Embryonic facial prominence (tissue), 1 donor: ENCODE measurements at regions not wholly inside any gene's neighbourhood (a gene's known extent, or its start where the extent isn't known, plus 50 kb on each side); places are given as distances from the start of the nearest gene placed in this dataset.

Experiments
- DNase-seq: peaks from one replicate; pipeline ENCODE4 v3.0.0-alpha.2; 2016; ENCODE audit errors: extremely low spot score

DNA sequence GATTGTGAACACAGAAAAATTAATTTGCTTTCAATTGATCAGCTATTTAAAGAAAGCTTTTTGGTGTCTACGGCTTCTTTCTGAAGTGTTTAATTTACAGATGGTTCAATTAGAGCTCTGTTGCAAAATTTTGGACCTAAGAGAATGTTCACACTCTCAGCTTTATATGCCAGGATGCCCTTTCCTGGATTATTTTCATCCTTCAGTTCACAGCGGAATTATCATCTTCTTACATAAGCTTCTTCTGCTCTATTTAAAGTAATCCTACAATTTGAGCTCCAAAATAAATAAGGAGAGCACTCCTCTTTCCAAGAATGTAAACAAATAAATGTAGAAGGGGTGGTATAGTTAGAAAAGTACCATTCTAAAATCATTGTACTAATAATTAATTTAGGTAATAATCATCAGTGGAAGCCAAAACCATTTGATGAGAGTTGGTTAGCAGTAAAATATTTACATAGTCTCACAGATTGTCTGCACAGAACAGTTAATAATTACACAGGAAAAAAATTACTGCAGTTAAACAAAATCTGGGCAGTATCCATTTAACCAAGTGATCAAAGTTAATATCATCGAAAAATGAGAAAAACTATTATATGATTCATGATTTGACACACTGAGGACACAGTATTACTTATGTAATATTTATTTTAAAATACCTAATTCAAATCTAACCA is 298.0 kb upstream of the TMEM229A start:
- DNase-seq, result no peak

DNA sequence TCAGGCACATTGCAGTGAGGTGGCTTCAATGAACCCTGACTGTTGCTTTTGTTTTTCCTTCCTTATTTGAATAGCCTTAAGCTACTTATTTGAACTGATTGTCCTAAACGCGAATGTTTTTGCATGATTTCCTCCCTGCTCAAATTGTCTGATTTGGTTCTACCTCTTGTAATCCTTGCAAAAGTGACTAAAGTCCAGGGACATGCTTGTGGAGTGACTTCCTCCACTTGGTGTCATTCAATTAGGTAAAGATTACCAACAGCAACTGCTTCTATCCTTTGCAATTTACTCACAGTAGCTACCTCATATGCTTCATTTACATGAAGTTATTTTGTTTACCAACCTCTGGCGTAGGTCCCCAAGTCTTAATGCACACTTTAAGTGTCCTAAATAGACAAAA is 295.9 kb upstream of the TMEM229A start:
- no peak for DNase-seq

DNA sequence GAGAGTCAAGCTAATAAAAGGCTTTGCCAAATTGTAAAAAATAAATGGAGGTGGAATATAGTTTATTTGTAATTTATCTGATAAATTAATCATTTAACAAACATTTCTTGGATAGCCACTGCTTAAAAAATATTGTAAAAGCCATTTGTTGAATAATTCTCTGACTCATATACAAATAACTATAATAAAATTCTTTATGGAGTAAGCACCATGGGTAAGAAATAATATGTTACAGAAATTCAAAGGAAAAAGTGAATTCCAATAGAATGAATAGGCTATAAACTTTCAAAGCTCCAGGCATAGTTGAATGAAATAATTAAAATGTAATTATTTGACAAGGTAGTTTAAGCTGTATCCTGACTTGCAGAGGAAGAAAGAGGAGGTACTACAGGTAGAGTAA is 291.4 kb upstream of the TMEM229A start:
- no peak for DNase-seq

DNA sequence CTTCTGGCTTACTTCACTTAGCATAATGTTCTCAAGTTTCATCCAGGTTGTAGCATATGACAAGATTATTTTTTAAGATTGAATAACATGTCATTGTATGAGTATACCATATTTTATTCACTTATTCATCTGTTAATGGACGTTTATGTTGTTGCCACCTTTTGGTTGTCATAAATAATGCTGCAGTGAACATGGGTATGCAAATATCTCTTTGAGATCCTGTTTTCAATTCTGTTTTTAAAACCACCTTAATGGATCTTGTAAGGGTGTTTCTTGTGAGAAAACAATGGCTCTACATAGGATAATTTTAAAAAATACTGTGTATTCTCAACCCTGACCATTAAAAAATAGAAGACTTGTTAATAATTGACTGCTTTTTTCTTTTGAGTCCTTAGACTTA is 290.7 kb upstream of the TMEM229A start:
- DNase-seq, result no peak

DNA sequence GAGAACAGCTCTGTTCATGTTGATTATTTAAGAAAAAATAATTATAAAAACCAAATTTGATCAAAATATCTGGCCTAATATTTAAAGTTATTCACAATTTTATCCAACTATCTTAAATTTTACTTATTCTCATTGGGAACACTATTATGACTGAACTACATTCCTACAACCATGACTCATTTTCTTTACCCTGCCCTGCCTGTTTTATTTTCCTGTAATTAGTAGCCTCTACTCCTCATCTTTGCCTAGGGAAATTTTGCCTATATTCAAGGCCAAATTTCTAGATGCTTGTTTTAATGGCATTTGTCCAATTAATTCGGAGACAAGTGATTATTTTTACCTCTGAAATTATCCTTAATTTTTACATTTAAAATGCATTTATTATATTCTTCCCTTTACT is 289.7 kb upstream of the TMEM229A start:
- no peak for DNase-seq

DNA sequence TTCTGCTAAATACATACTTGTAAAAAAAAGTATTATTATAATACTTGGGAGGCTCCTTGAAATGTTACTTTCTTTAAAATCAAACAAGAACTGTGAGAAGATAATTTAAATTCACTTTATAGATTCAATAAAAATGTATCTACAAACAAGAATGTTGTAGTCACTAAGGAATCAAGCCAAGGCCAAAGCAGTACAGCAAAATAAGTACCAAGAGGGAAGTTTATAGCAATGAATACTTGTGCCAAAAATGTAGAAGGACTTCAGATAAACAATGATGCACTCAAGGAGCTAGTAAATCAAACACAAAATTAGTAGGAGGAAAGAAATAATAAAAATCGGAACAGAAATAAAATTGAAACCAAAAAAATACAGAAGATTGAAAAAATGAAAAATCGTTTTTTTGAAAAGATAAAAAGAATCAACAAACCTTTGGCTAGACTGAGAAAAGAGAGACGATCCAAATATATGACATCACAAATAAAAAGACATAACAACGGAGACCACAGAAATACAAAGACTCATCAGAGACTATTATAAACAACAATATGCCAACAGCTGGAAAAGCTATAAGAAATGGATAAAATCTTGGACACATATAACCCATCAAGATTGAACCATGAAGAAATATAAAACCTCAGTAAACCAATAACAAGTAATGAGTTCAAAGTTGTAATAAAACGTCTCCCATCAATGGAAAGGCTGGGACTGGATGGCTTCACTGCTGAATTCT is 286.0 kb upstream of the TMEM229A start:
- no peak for DNase-seq

DNA sequence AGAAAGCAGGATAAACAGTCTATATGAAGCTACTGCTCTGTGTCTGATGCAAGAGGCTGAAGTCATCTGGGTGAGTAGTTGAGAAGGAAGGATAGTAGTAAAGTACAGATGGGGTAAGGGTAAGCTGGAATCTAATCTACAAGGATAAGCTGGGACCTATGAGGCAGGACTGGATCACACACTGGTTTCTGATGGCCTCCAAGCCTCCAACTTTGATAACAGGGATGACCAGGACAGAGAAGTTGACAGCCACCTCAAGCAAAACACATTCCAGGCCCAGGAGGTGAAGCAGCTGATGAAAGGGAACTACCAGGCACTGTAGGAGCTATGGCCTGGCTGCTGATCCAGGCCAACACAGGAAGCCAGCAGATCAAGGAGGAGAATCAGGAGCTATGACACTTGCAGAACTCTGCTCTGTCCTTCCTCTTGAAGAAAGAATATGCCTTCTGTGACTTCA is 278.1 kb upstream of the TMEM229A start:
- no peak for DNase-seq

DNA sequence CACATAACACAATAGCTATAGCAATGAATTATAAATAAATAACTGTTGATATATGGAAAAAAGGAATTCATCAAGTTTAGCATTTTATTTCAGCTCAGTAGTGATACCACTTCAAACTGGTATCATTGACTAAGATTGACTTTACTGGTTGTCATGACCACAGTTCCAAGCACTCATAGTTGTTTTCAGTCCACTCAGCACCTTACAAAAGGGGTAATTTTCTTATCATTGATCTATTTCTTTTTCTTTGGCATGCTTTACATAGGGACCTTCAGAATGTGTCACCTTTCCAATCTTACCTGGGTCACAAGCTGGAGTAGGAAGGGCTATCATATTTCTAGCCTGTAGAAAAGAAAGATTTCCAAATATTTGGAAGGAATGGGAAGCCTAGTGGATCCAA is 275.5 kb upstream of the TMEM229A start:
- DNase-seq, result no peak

DNA sequence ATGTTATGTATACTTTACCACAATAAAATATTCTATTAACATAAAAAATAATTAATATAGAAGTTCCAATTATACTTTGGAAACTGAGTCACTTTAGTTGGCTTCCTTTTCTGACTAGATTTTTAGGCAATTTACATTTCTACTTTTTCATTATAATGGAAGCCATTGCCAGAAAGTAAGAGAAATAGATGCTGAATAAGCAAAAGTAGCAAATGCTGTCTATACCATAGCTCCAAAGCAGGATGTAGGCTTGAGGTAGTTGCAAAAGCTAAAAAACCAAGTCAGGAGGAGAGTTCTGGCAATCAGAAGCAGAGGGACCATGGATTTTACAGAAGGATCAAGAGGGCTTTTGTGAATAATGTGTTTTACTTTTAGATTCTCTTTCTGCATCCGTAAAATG is 262.4 kb upstream of the TMEM229A start:
- DNase-seq, result no peak

DNA sequence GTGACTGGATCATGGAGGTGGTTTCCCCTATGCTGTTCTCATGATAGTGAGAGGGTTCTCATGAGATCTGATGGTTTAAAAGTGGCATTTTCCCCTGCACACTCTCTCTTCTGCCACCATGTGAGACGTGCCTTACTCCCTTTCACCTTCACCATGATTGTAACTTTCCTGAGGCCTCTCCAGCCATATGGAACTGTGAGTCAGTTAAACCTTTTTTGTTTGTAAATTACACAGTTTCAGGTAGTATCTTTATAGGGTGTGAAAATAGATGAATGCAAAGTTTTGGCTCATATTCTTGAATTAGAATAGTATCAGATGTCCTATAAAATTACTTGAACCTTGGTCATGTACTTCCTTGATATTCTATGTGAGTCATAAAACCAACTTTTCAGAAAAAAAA is 252.1 kb upstream of the TMEM229A start:
- DNase-seq, result no peak

DNA sequence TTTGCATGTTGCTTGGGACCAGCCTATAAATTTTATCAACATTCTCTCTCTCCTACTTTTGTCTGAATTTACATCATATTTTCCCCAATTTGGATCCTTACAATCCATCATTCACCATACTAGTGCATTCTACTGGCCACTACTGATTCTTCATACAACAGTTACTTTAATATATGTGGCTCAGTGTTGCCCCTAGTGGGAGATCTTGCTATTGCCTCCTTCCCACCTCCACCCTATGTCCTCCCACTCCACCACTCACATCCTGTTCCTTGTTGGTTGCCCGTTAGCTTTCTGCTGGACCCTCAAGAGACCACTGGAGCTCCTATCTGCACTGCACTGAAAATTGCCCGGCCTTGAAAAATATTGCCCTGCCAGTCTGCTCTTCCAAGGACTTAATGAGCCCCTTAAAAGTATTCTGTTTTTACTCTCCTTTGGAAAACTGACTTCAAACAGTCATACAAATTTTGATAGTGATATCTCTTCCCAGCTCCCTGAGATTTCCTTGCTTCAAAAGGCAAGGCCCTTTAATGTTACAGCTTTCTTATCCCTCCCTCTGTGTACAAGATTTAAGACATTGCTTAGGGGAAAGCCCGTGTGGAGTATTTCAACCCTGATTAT is 243.2 kb upstream of the TMEM229A start:
- DNase-seq, result no peak

DNA sequence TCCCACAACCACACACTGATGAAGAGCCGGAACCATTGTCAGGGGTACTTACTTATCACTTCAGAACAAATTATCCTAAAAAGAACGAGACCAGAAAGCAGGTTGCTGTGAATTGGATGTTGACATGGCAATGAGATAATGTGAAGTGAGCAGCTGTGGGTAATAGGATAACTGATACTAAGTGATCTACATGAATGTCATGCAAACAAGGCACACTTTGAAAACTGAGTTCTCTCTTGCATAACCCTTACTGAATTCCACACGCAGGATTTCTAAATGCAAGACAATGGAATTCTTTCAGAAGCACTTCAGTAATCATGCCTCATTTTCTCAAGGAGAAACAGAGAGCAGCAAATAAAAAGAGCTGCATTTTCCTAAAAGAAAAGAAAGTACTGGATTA is 242.5 kb upstream of the TMEM229A start:
- DNase-seq, result no peak

DNA sequence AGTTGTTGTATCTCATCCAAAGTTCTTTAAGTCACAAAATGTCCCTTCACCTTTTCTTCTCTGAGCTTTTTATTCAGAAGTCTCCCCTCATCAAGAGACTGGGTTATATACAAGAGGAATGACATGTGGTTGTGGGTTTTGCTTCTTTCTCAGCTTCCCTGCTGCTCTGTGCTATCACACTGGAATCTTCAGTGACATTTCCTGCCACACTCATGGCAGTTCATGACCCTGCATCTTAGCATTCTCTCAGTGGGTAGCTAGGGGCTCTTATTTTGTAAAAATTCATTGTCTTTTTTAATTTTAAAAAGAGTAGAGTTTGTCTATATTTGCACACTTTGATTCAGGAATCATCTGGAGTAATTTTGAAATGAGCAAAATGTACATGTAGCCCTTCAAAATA is 236.9 kb upstream of the TMEM229A start:
- DNase-seq, result no peak

DNA sequence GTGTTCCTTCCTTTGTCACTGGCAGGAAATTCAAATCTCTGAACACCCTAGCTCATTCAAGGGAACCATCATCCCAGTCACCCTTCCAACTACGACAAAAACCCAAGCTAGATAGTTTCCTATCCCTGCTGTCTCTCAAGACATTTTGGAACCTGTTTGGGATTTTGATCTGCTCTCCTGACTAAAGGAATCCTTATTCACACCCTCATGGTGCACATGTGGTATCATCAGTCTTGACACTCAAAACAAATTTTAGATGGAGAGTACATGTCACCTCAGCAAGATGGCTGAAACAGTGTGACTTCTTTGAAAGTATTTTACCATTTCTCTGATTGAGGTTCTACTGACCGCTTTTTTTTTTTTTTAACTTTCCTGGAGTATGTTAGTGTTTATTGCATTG is 234.3 kb upstream of the TMEM229A start:
- DNase-seq, result no peak

DNA sequence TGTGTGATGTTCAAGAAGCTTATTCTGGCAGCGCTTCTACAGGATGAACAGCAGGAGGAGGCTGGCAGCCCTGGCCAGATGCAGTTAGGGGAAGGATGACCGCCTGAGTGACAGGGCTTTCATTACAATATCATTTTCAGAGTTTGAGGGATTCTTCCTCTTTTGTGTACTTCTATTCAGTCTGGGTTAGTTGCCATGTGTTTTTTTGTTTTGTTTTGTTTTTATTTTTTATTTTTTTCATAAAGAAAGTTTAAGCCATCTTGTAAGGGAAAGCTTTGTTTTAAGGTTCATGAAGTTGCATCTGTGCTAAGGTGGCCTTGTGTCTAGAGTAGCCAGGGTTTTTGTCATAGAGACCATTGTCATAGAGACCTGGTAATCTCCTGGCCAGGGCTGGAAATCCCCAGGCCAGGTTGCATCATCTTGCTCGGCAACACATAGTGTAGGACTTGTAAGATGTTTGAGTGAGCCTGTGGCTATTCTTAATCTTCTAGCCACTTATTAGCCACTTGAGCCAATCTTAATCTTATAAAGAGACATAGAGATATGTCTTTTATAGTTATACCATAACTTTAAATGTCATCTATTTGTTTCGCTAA is 230.5 kb upstream of the TMEM229A start:
- DNase-seq, result no peak

DNA sequence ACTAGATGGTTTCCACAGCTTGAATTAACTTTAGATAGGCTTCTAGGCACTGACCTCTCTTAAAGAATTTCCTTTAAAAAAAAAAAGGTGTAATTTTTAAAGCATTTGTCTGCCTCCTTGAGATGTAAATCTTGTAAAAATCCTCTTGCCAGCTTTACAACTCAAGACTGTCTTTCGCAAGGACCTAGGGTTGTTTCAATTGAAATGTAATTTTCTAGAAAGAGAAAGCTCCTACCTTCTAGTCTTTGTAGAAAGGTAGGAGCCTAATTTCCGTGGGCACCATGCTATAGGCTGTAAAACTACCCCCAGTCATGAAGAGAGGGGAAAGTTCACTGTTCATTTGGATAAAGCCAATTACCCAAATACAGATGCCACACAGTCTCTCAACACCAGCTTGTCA is 228.8 kb upstream of the TMEM229A start:
- DNase-seq, result no peak

DNA sequence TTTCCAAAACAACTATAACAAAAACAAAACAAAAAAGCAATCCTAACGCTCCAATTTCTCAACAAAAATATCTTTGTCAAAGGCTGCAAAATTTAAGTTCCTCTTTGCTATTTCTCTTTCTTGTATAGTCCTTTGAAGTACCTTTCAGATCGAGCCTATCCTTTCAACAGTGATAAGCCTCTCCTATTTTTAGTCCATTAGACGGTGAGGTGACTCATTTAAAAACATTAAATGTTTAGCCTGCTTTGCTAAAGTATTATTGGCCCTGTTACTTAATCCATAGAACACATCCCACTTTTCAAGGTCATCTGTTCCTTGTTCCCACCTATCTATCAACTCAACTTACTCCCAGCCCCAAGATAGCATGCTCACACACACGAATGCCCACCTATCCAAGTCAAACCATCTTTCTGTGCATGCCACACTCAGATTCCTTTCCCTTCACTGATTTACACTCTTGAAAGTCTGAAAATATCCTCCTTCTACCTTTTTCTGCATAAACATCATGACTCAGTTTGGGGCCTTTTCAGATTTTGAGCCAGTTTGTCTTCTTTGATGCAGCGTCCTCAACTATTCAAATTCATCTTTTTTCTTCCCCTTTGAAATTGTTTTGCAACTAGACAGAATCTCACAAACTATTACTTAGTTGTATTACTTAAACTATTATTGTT is 224.9 kb upstream of the TMEM229A start:
- no peak for DNase-seq

DNA sequence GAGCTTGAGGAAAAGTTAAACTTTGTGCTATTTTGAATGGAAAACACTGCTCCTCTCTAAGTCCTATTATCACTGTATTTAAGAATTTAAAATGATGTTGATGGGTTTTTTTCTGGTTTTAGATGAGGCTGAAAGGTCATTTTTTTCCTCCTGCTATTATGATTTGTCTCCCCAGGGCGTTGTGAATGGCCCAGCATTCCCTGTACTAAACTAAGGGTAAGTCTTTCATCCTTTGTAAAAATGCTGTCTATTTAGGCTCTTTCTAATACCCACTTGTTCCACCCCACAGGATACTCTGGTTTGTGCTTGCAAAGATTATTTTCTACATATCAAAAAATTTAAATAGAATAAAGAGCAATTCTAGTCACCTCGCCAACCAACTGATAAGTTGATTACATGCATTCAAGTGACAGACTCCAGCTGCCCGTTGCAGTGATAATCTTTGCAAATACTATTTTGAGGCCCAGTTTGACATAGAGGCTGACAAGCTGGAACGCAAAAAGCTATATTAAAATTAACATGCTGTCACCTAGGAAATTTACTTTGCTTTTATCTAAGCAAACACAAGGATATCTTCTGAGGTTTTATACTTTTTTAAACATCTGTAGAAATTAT is 222.3 kb upstream of the TMEM229A start:
- no peak for DNase-seq

DNA sequence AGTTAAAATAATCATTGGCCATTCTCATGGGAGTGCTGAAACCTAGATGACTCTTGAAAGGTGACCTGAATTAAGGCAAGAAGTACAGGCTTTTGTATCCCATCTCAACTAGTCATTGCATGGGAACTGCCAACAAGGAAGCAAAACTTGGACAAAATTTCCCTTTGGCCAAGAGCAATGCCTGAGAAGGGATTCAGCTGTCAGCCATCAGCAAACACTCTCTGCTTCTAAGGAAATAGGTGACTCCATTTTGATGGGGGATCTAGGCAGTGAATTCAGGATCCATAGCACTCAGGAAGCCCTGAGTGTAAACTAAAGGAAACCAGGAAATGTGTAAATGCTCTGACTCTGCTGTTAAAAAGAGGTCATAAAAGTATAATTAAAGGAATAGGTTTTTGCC is 221.5 kb upstream of the TMEM229A start:
- DNase-seq, result no peak

DNA sequence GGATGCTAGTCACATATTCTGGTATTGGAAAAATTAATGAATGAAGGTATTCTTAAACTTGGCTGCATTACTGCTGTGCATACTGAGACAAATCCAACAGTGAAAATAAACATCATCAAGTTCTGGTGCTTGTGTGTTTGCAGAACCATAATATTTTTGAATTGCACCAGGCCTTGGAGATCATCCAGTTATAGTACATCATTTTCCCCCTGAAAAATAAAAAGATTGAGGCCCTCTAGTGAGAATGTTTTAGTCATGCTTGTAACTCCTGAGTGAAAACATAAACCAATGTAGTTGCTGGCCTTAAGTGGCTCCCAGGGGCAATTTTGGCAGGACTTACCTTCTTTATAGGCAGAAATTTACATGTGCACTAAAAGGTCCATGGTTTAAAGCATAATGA is 218.8 kb upstream of the TMEM229A start:
- DNase-seq, result no peak

DNA sequence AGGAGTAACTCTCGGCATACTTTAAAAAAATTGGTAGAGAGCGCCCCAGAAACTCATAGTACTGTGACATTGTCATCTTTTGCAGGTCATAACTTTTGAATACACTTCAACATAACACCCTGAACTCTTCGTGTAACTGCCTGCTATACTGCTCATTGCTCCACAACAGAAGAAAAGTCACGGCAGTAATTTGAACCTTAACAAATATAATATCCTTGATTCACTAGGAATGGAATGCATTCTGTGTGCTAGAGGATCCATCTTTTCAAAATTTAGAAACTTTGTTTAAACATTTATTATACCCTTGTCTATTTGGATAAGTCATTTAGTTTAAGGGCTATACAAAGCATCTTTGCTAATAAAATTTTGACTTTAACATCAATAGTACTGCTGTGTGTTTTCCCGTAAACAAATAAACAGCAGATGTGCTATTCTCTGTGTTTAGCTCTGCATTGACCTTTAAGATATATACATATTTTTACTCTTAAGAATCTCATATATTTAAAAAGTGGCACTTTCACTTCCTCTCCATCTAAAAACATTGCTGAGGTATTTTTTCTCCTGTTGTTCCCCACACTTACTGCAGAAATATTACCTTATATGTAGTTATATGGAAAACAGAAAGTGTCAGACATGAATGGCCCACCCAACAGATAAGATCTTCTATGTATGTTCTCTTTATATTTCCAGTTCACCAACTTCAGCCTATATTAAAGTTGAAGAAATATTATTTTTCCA is 217.6 kb upstream of the TMEM229A start:
- no peak for DNase-seq
